8988T (cell line): ENCODE measurements at regions not wholly inside any gene's neighbourhood (a gene's known extent, or its start where the extent isn't known, plus 50 kb on each side); places are given as distances from the start of the nearest gene placed in this dataset.
"Not testable (repeated sequence)": the region's sequence is repeated elsewhere in the genome, so short reads cannot be mapped to it uniquely, and the experiment has no call there.

ENCODE experiments used
- DNase-seq: peaks from one replicate; pipeline ENCODE4 v3.0.0; 2011

DNA sequence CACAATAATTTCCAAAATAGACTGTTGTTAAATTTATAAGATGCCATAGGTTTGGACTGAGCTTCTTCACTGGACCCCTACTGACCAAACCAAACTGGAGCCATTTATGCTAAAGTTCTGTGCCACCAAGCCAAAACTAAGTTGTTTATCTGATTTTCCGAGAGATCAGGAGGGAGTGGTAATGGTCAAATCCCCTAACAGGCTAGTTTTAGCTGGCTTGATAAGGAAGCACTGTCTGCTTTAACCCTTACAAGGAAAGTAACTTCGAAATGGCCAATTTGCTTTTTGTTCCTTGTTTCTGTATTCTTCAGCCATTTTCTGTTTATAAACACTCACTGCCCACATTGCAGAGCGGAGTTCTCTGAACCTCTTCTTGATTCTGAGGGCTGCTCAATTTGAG is 246.8 kb upstream of the TUT7 start:
- DNase-seq, result no peak

DNA sequence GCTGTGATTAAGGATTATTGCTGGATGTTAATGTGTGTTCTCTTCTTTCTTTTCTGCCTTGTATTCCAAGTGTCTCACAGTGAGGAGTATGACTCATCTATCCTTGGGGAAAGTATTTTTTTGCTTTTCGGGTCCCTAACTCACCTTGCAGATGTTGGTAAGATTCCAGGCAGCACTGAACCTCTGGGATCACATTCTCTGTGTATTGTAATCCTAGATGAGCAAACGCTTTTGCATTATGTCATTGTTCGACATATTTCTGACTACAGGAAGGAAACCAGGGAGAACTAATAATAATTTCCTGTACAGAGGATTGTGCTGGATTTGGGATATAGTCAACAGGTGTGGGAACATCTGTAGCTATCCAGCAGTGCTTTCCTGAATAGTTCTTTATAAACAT is 246.1 kb upstream of the TUT7 start:
- no peak for DNase-seq

DNA sequence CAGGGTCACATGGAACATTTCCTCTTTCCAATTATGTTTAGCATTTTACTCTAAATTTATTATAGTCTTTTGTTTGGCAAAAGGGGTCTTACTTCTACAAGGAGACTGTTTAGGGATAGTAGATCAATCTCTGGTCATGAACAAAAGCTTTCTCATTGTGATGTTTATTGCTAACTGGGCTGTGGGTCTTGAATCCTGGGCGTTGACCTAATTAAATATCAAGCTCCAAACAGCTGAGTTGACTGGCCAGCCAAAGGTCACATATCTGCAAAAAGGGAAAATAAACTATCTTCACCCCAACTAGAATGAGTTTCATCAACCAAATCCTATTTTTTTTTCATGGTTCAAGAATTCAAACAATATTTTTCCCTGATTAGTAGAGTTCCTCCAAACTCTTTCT is 245.4 kb upstream of the TUT7 start:
- DNase-seq, result no peak

DNA sequence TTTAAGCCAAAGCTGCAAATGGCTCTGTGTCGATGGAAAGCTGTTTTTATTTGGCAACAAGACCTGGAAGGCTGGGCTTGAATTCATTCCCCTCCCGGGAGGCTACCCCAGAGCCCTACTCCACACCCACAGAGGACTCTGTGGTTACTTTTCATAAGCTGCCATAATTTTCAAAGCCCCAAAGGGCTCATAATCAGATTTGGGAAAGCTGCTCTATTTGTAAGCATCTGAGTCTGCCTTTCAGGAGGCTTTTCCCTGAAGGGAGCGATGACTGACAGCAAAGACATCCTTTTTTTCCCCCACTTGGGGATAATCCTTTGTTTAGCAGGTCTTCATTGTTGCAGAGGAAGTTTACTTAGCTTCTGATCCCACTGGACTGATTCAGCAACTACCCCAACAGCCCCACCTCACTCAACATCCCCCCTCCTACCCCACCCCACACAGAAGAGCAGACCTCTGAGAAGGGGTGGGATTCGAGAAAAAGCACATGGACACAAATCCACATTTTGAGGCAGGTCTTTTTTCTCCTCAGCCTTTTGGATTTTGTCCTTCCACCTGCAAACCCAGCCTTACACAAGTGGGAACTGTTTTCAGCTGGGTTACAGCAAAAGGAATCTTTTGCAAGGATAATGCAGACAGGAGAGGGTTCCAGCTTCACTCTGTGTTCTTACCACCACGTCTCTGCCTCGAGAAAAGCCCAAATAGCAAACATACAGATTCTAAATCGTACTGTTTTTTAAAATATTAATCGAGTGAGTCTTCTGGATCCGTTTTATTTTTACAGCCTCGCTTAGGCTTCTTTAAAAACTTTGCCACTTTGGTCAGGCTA is 244.4 kb upstream of the TUT7 start:
- no peak for DNase-seq

DNA sequence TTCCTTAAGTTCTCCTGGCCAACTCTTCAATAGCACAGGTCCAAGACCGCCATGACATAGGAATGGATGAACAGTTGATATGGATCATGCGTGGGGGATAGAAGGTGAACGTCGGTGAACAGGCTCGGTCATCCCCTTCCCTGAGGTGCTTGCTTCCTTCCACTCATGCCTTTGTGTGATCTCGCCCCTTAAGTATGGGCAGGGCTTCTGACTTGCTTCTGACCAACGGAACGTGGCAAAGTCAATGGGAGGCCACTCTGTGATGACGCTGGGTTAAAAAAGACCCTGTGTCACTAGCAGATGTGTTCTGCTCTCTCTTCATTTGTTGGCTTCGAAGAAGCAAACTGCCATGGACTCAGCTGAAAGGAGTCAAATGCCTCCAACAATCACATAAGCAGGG is 240.5 kb upstream of the TUT7 start:
- DNase-seq, result no peak

DNA sequence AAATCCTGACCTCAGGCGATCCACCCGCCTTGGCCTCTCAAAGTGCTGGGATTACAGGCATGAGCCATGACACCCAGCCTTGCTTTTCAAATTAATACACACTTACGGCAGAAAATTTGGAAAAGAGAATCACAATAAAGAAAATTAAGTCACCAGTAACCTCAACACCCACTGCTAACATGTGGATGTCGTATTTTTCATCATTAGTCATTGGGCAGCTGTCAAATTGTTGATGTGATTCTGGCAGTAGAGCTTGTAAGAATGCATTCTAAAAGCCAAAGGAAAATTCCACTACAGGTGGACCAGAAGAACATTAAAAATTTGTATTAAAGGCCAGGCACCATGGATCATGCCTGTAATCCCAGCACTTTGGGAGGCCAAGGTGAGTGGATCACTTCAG is 237.3 kb upstream of the TUT7 start:
- DNase-seq, result no peak

DNA sequence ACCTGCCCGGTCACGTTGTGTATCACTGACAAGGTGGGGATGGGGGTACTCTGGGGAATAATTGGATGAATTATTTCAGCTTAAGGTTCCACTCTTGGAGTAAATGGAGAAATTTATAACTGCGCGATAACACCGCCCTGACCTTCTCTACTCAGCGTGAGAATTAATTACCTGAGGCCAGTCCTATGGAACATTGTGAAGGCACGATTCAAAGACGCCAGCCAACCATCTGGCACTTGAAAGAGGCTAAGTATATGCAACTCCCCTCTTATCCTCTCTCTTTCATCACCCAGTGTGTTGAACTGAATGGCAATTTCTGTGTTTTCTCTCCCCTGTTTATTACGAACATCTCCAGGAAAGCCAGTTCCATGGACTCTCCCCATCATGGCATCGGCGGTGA is 235.5 kb upstream of the TUT7 start:
- DNase-seq, result no peak

DNA sequence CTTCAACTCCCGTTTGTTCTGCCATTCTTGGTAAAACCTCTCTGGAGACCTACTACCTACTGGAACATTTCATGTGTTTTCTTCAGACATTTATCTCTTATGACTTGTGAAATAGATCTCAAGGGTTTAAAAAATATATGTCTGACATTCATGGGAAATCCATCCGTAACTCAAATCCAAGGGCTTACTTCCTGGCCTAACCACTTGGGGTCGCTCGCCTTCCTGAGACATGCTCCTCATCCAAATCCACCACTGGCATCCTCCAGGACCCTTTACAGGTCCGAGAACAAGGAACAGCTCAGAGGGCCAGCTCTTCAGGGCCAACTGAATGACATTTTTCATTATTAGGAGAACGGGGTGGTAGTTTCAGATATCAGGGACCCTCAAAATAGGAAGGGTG is 235.1 kb upstream of the TUT7 start:
- no peak for DNase-seq

DNA sequence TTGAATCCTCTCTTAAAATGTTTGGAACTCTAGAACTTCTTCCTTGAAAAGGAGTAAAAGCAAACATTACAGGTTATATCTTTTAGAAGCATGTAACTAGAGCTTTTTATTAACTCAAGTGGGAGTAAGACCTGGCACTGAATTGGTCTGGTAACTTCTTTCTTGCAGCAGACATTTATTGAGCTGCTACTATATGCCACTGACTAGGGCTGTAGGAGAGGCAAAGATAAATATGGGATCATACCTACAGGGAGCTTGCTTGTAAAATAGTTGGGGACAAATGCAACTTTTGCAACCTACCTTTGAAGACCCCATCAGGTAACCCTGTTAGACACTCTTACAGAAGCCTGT is 231.9 kb upstream of the TUT7 start:
- no peak for DNase-seq

DNA sequence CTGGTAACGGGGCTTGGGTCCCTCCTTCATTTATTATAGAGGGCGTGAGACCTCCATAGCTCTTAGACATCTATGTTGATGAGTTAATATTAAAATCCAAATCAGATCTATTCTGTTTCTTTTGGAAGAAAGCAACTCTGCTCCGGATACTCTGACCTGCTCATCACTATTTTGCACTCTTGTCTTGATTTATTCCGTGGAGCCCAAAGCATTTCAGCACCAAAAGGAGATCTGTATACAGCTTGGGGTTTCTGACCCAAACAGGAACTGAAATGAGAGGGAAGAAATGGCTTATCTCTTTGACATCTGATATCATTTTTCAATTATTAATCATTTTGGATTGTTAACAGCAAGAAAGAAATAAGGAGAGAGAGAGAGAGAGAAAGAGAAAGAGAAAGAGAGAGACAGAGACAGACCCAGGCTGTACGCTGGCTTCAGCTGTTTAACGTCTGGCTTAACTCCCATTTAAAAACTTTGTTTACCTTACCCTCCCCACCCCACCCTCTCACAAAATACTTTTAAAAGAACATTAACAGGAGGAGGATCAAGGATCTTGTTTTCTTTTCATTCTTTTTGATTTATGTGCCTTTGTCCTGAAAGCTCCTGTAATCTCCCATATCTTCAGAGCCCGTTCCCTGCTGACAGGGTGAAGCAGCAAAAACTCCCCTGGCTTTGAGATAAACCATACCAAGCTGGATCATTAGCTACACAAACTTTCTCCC is 231.4 kb upstream of the TUT7 start:
- no peak for DNase-seq

DNA sequence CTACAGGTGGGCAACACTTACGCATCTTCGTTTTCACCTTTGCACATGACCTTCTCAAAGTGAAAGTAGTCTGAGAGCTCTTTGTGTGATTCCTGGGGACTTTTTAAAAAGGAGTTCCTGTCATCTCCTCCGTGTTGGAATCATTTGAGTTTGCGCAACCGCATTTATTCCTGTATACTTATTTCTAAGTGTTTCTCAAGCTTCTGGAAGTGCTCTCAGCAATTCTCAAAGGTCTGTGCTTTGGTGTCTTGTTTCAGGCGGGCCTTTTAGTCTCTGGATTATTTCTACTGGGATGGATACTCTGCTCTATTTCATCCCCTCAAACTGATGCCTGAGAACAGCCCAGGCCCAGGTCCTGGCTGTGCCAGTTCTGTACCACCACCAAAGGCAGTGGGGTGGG is 226.5 kb upstream of the TUT7 start:
- no peak for DNase-seq

DNA sequence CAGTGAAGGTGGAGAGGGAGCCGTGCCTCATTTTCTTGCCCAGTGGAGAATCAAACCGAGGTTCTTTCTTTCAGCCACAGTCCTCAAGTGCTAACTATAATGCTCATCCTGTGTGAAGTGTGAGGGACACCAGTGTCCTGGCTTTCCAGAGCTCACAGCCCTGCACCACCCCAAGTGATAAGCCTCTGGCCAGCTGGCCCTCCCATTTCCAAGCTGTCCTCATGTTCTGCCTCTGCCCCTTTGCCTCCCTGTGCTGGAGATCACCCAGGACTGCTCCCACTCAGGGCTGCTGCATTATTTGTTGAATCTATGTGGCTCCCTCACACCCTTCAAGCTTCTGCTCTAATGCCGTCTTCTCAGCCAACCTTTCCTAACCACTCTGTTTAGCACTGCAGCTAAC is 224.5 kb upstream of the TUT7 start:
- no peak for DNase-seq

DNA sequence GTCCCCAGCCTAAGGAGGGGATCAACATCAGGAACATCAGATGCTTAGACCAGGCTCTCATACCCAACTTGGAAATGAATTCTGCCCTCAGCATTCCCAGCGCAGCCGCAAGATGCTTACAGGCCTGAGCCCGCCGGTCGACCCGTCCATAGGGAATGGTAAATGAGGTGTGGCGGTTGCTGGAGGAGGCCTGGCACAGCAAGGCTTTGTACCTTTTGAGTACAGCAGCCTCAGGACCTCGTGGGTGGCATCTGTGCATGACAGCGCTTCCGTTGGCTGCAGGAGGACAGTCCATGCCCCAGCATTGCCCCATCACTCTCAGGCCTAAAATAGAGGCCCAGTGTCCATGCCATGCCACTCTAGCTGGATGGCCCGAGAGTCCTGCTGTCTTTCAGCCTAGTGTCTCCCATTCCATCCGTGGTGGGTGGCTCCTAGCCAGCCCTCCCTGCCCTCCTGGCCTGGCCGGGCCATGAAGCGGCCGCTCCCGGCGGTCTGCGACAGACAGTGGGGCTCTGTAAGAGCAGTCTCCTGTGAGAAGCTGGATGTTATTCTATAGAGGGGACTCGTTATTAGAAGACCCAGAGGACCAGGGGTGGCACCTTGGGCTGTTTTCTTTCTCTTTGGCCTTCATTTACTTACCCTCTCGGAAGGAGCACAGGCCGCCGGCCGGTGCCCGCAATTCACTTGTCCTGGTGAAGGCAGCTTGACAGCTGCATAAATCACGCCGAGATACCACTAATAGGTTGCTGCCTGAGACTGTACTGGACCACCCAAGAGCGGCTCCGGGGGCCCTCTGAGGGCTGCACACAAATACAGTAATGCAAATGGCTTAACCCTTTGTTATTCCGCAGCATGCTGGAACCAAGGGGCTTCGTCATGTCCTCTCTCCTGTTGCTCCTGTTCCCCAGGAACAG is 223.5 kb upstream of the TUT7 start:
- no peak for DNase-seq

DNA sequence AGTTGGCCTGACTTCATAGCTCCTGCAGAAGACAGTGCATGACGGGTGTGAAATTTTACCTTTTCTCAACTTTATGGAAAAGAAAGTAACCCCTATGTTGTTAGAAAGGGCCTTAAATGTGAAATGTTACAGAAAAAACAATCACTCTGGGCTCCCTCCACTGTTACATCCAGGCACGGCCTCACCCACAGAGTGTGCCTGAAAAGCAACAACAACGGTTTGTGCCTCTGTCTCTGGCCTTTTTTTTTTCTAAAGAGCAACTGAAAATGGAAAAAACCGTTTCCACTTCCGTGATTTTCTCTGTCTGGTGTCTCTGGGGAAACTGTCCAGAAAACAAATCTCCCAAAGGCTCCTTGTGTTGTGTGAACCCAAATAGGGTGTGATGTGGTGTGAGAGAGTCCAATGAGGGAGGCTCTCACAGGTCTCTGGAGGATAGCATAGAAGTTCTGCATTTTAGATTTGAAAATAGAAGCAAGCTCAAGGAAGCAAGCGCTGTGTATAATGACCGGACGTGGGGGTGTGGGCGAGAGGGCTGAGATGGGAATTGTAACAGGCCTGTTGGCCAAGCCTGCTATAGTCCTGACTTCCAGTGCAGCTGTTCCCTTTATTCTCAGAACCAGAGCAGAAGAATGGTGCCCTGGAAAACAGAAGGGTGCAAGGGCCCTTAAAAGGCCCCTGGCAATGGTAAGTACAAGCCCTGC is 221.8 kb upstream of the TUT7 start:
- DNase-seq, result no peak

DNA sequence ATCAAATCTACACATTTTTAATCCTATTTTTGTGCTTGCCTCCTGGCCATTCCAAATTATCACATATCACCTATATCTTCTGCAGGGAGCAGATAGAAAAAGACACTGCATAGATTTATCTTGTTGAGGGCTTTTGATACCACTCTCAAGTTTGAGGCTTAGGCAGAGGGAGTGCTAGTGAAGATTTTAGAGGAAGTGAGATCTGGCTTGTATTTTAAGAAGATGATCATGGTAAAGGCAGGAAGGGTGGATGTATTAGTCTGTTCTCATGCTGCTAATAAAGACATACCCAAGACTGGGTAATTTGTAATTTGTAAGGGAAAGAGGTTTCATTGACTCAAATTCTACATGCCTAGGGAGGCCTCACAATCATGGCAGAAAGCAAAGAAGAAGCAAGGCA is 220.9 kb upstream of the TUT7 start:
- no peak for DNase-seq

DNA sequence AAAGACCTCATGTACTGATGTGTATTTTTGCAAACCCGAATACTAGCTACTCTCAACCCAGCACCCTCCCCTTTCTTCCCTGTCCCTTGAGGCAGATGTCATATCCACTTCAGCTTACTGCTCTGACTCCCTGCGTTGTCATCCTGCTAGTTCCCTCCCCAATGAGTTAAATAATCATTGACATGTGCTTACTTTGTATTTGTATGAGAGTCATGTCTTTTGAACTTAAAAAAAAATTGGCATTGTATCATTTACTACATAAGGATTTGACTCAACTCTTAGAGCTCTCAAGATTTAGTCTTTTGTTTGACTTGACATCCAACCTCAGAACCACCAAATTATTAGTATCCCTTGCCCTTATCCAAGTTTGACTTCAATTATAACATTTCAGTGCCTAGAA is 219.7 kb upstream of the TUT7 start:
- no peak for DNase-seq

DNA sequence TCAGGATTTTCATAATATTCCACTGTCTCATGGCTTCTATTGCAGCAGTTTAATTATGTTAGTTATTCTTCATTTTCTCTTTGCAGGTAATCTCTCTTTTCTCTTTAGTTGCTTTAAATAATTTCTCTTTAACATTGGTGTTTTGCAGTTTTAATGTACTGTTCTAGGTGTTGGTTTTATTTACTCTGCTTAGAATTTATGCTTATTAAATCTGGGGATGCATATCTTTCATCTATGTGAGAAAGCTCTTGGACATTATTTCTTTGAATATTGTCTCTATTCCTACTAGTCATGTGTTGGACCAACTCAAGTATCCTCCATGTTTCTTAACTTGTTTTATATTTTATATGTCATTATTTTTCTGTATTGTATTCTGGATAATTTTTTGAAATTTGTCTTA is 218.7 kb upstream of the TUT7 start:
- DNase-seq, result no peak

DNA sequence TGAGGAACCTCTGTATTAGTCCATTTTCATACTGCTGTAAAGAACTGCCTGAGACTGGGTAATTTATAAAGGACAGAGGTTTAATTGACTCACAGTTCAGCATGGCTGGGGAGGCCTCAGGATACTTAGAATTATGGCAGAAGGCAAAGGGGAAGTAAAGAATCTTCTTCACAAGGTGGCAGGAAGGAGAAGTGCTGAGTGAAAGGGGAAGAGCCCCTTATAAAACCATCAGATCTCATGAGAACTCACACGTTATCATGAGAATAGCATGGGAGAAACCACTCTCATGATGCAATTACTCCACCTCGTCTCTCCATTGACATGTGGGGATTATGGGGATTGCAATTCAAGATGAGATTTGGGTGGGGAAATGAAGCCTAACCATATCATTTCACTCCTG is 211.4 kb upstream of the TUT7 start:
- not testable (repeated sequence) for DNase-seq

DNA sequence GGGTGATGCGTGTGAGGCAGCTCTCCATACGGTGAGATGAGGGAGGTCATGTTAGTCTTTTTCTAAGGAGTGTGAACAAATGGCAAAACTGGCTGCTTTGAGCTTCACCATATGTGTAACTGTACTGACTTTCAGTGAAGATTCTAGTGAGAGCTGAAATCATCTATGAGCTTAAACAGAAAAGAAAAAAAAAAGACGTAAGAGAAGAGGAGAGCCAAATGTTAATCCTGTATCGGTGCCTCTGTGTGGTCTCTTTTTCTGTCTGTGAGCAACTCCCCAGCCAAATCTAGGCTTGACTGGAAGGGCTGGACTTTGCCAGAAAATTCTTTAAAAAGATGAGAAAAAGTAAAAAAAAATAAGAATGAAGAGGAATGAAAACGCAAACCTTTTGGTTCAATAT is 209.7 kb upstream of the TUT7 start:
- no peak for DNase-seq

DNA sequence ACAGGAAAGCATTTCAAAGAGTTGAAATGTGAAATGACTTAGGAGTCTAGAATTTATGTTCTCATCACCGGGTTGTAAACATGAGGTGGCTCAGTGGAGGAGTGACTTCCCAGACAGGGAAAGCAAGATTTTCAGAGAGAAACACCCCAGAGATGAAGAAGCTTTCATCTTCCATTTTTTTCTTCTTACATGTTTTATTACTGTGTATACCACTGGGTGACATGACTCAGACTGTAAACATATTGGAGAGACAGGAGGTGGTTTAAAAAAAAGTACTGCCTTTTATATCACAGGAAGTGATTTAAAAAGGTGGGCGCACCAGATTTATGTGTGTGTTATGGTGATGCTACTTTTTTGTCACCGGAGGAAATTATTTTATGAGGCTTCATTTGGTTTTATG is 209.1 kb upstream of the TUT7 start:
- DNase-seq, result no peak

DNA sequence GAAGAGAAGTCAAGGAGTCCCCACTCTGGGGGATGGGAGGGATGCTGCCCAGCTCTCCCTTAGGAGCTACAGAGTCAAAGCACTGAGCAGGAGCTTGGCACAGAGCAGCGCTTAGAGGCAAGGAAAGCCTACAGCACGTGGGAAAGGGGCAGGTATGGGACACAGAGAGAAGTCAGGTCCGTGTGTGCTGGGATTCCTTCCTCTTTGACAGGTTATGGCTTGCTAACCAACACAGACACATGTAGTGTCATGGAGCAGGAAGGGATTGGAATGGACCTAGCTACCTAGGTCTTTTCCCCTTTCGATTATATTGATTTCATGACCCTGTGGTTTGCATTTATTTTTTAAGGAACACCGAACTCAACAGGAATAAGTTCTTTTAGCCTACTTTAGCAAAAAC is 208.5 kb upstream of the TUT7 start:
- no peak for DNase-seq

DNA sequence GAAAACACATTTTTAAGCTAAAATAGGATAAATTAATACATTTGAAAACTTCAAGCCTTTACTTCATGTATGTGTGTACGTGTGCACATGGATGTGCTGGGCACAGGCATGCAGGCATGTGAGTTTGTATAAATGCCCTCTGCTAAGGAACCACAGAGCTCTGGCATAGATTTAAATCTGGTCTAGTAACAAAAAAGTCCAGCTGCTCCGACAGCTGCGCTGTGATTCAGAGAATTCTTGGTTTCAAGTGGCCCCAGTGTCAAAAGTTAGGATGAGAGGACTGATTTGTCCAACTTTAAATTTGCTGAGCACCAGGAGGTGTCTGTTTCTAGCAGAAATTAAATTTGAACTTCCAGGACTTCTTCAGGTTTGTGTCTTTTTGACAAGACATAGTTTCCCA is 203.7 kb upstream of the TUT7 start:
- no peak for DNase-seq
